Calu3 (cell line): ENCODE measurements at regions not wholly inside any gene's neighbourhood (a gene's known extent, or its start where the extent isn't known, plus 50 kb on each side); places are given as distances from the start of the nearest gene placed in this dataset.

Source experiments
- BruUV-seq: library from RNA; stranded (reverse); fragments of 400-500 nt; replicated peaks from 2 replicates; lab custom pipeline; 2021; lab: Mats Ljungman, UMichigan
- CTCF ChIA-PET: fragments of 300-600 bp; sonication (Branson Sonifier 250); formaldehyde crosslinking; loops from one replicate; lab custom pipeline; 2022; ENCODE audit warnings: antibody characterized with exemption; lab: Charles Lee
- DNase-seq: peaks from one replicate; pipeline ENCODE4 v3.0.0; 2022
- H3K27ac Mint-ChIP-seq: one replicate; pipeline ENCODE4 v1.8.0; 2022; ENCODE audit warnings: mixed read lengths; ENCODE audit not compliant: unreplicated experiment
- H3K27me3 Mint-ChIP-seq: one replicate; pipeline ENCODE4 v1.8.0; 2022; ENCODE audit warnings: mixed read lengths; ENCODE audit not compliant: unreplicated experiment
- H3K36me3 Mint-ChIP-seq: one replicate; pipeline ENCODE4 v1.8.0; 2022; ENCODE audit warnings: mild to moderate bottlenecking, moderate library complexity, mixed read lengths; ENCODE audit not compliant: insufficient read depth, unreplicated experiment
- H3K4me1 Mint-ChIP-seq: one replicate; pipeline ENCODE4 v1.8.0; 2022; ENCODE audit warnings: mild to moderate bottlenecking, low read depth, mixed read lengths; ENCODE audit not compliant: unreplicated experiment
- H3K4me3 Mint-ChIP-seq: one replicate; pipeline ENCODE4 v1.8.0; 2022; ENCODE audit warnings: mild to moderate bottlenecking, low read depth, moderate library complexity, mixed read lengths; ENCODE audit not compliant: unreplicated experiment
- H3K9me3 Mint-ChIP-seq: one replicate; pipeline ENCODE4 v1.8.0; 2022; ENCODE audit warnings: low read depth, mixed read lengths; ENCODE audit not compliant: unreplicated experiment
- CTCF ChIP-seq: fragments of 200-600 bp; IDR thresholded peaks from one replicate; pipeline ENCODE4 v1.8.0; 2022; ENCODE audit warnings: antibody characterized with exemption; ENCODE audit not compliant: unreplicated experiment
- intact Hi-C: fragments of 100-400 bp; cut with micrococcal nuclease; formaldehyde crosslinking; loops from one replicate; pipeline ENCODE4 v1.10.0; 2022; ENCODE audit not compliant: unreplicated experiment

DNA sequence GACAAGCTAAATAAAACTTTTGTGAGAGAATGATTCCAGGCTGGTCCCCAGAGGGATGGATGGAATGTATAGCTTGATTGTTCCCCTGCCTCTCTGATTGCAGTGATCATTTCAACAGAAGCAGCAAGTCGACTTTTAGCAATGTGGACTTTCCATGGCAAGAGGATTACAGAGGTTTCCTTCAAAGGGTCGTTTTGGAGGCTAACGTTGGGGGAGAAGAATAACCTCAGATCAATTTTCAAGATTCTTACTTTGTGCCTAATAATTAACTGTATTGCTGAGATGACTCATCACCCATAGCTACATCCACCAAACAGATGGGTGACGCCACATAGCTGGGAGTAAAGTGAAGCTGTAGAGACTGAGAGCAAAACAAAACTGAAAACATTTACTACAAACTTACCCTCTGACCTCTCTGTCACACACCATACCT, 79.9 kb downstream of the GTPBP8 start:
- CTCF ChIA-PET = interaction anchor here (0.6 kb wide), 3 partner anchors 134 to 732 kb away, joined by 3 to 5 read pairs (median 3); no protein-coding TSS in a partner anchor
- intact Hi-C loops = no loop called here
- no peaks in the 10 kb centered on the region for H3K27me3 Mint-ChIP-seq

GRCh38 chr3:113075588-113075987, 84.8 kb downstream of the GTPBP8 start:
- H3K27me3 Mint-ChIP-seq = no peaks in the 10 kb centered on the region
- H3K27ac Mint-ChIP-seq = no peak overlapping the region
- H3K36me3 Mint-ChIP-seq = no peaks in the 10 kb centered on the region
- no peak for TF ChIP-seq CTCF
- H3K9me3 Mint-ChIP-seq = no peaks in the 10 kb centered on the region
- CTCF ChIA-PET = no interaction called here
- intact Hi-C loops = no loop called here
- H3K4me3 Mint-ChIP-seq = no peak overlapping the region
- no peak for DNase-seq
- peaks cover 14% of the 10 kb centered on the region for H3K4me1 Mint-ChIP-seq
- BruUV-seq = no TSS peak

More for the DNA sequence above, 79.9 kb downstream of the GTPBP8 start:
- Mint-ChIP-seq H3K27ac (no peak overlapping the region), H3K4me1 (peaks cover 19% of the 10 kb centered on the region), H3K9me3 (peaks cover 10% of the 10 kb centered on the region), H3K4me3 (no peak overlapping the region), H3K36me3 (no peaks in the 10 kb centered on the region)
- TF ChIP-seq CTCF = no peak
- DNase-seq = peak; percentile 37
- no TSS peak for BruUV-seq

DNA sequence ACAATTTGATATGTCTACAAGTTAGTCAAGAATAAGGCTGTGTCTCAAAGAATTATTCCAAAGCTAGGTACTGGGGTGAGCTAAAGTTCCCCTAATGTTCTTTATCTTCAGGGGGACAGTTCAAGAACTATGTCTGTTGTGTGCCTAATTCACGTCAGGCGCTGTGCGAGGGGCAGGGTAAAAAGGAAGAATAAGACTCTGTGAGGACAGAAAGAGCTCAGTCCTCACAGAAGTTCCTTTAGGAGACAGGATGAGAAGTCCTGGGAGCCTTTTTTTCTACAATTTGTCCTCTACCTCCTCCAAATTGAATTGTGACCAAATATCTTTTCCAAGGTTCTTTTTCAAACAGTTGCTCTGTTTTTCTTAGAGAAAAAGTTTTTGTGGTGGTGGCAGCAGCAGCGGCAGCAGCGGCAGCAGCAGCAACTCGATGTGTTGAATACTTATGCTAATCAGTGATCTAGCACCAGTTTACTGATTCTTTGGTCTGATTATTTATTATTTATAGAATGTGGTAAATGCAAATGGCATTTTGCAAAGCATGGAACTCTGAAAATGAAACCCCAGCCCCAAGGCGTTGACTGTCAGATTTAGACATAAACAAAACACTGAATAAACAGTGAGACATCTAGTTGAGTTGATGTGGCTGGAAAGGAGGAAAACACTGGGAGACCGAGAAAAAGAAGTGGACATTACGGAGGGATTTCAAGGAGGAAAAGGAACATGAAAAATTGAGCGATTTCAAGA, 88.6 kb downstream of the GTPBP8 start:
- no TSS peak for BruUV-seq
- no peak overlapping the region for H3K4me3 Mint-ChIP-seq
- CTCF ChIA-PET = no interaction called here
- H3K9me3 Mint-ChIP-seq = no peaks in the 10 kb centered on the region
- intact Hi-C loops = no loop called here
- no peaks in the 10 kb centered on the region for H3K36me3 Mint-ChIP-seq
- no peak for DNase-seq
- no peaks in the 10 kb centered on the region for H3K4me1 Mint-ChIP-seq
- no peak for TF ChIP-seq CTCF
- no peaks in the 10 kb centered on the region for H3K27me3 Mint-ChIP-seq
- no peak overlapping the region for H3K27ac Mint-ChIP-seq

- Mint-ChIP-seq H3K4me3 (no peak overlapping the region), H3K27me3 (peaks cover 12% of the 10 kb centered on the region), H3K4me1 (no peaks in the 10 kb centered on the region), H3K27ac (no peak overlapping the region), H3K9me3 (no peaks in the 10 kb centered on the region), H3K36me3 (no peaks in the 10 kb centered on the region)
- no peak for DNase-seq
- TF ChIP-seq CTCF = no peak
- BruUV-seq = no TSS peak
- CTCF ChIA-PET = no interaction called here
- intact Hi-C loops = no loop called here
These were observed 94.0 kb downstream of the GTPBP8 start for GRCh38 chr3:113084777-113085176.
